SK-N-SH (cell line): ENCODE measurements at regions not wholly inside any gene's neighbourhood (a gene's known extent, or its start where the extent isn't known, plus 50 kb on each side); places are given as distances from the start of the nearest gene placed in this dataset.

ENCODE experiments used
- CTCF ChIA-PET: fragments of 300-600, 350-600 bp; formaldehyde crosslinking; extraction: SDS; loops from one replicate; lab custom pipeline; 2021; lab: Yijun Ruan, JAX
- POLR2A ChIA-PET: fragments of 350-600 bp; sonication (Branson Sonifier 250); formaldehyde crosslinking; extraction: SDS; loops from one replicate; lab custom pipeline; 2020; ENCODE audit warnings: antibody characterized with exemption, inconsistent platforms; lab: Yijun Ruan, JAX
- DNase-seq: peaks from one replicate; pipeline ENCODE4 v3.0.0; 2012
- H2AFZ ChIP-seq: fragments of 200-600 bp; sonication (generic); 2 replicates; pipeline ENCODE4 v1.8.1; 2016; ENCODE audit warnings: antibody characterized with exemption, mild to moderate bottlenecking, low read depth
- H3F3A ChIP-seq: fragments of 200-600 bp; sonication (generic); replicated peaks from 2 replicates; pipeline ENCODE3; 2016; ENCODE audit warnings: antibody characterized with exemption, mild to moderate bottlenecking; ENCODE audit not compliant: insufficient read depth
- H3K27ac ChIP-seq, 2 experiments: fragments of 200-500 bp in 1 of 2; fragments of 200-600 bp in 1 of 2; sonication (Bioruptor generic) in 1 of 2; sonication (generic), shearing (Covaris generic) in 1 of 2; 2 replicates each; pipeline versions ENCODE4 v1.5.1 to v1.6.1; 2014 to 2016; ENCODE audit warnings: low read depth in 2 of 2, inconsistent platforms in 1 of 2, low read length in 1 of 2, mild to moderate bottlenecking in 1 of 2, mixed read lengths in 1 of 2
- H3K27me3 ChIP-seq: fragments of 200-600 bp; sonication (generic), shearing (Covaris generic); 2 replicates; pipeline ENCODE4 v1.6.1; 2016; ENCODE audit warnings: mixed run types; ENCODE audit not compliant: insufficient read depth
- H3K36me3 ChIP-seq, 2 experiments: fragments of 200-500 bp in 1 of 2; fragments of 200-600 bp in 1 of 2; sonication (Bioruptor generic) in 1 of 2; sonication (generic) in 1 of 2; replicated peaks in 1 of 2; 2 replicates each; pipeline versions ENCODE3 to v1.5.1; 2014 to 2016; ENCODE audit warnings: low read length in 1 of 2, mild to moderate bottlenecking in 1 of 2; ENCODE audit not compliant: insufficient read depth in 2 of 2, control insufficient read depth in 1 of 2
- H3K4me1 ChIP-seq, 2 experiments: fragments of 200-500 bp in 1 of 2; fragments of 200-600 bp in 1 of 2; sonication (Bioruptor generic) in 1 of 2; sonication (generic), shearing (Covaris generic) in 1 of 2; 2 replicates each; pipeline versions ENCODE4 v1.5.1 to v1.6.1; 2014 to 2016; ENCODE audit warnings: low read depth in 1 of 2, low read length in 1 of 2, mixed run types in 1 of 2; ENCODE audit not compliant: insufficient read depth in 2 of 2, control insufficient read depth in 1 of 2
- H3K4me2 ChIP-seq: fragments of 200-600 bp; sonication (generic), shearing (Covaris generic); 2 replicates; pipeline ENCODE4 v1.6.1; 2017; ENCODE audit warnings: mixed run types
- H3K4me3 ChIP-seq, 2 experiments: fragments of 200-500 bp in 1 of 2; fragments of 200-600 bp in 1 of 2; sonication (Bioruptor generic) in 1 of 2; sonication (generic), shearing (Covaris generic) in 1 of 2; 2 replicates each; pipeline versions ENCODE4 v1.5.1 to v1.8.1; 2014 to 2016; ENCODE audit warnings: low read depth in 2 of 2, inconsistent platforms in 1 of 2, low read length in 1 of 2, mild to moderate bottlenecking in 1 of 2, mixed read lengths in 1 of 2, moderate library complexity in 1 of 2
- H3K79me2 ChIP-seq: fragments of 200-600 bp; sonication (generic); 2 replicates; pipeline ENCODE4 v1.8.1; 2017; ENCODE audit warnings: mild to moderate bottlenecking; ENCODE audit not compliant: insufficient read depth
- H3K9ac ChIP-seq: fragments of 200-600 bp; sonication (generic); 2 replicates; pipeline ENCODE4 v1.6.1; 2017; ENCODE audit warnings: mixed run types
- H3K9me2 ChIP-seq: fragments of 200-600 bp; sonication (generic); 2 replicates; pipeline ENCODE4 v1.6.1; 2017; ENCODE audit warnings: mixed run types
- H3K9me3 ChIP-seq: fragments of 200-600 bp; sonication (generic); 2 replicates; pipeline ENCODE4 v1.6.1; 2017; ENCODE audit warnings: mixed run types, mild to moderate bottlenecking, moderate library complexity
- H4K20me1 ChIP-seq: fragments of 200-600 bp; sonication (generic); 2 replicates; pipeline ENCODE4 v1.6.1; 2017; ENCODE audit warnings: mild to moderate bottlenecking, mixed run types; ENCODE audit not compliant: insufficient read depth
- CHD2 ChIP-seq: fragments of 150-350 bp; IDR thresholded peaks from 2 replicates; pipeline ENCODE4 v1.6.1; 2018; ENCODE audit warnings: low read length; ENCODE audit not compliant: partially characterized antibody
- ELF1 ChIP-seq: IDR thresholded peaks from 2 replicates; pipeline ENCODE4 v1.4.0; 2012
- EZH2phosphoT487 ChIP-seq: fragments of 200-600 bp; sonication (generic); IDR thresholded peaks from 2 replicates; pipeline ENCODE4 v1.6.1; 2017; ENCODE audit warnings: low read depth, mixed run types, mild to moderate bottlenecking, antibody characterized with exemption, moderate library complexity, borderline replicate concordance
- FOSL2 ChIP-seq: IDR thresholded peaks from 2 replicates; pipeline ENCODE4 v1.4.0; 2012; ENCODE audit warnings: low read depth, mild to moderate bottlenecking, moderate library complexity, borderline replicate concordance
- GATA2 ChIP-seq: sonication (generic); formaldehyde crosslinking; IDR thresholded peaks from 2 replicates; pipeline ENCODE4 v1.5.0; 2020; ENCODE audit warnings: mild to moderate bottlenecking, missing genetic modification reagents
- RAD21 ChIP-seq: IDR thresholded peaks from 2 replicates; pipeline ENCODE4 v1.6.1; 2012; ENCODE audit warnings: mild to moderate bottlenecking, low read length
- RXRA ChIP-seq: IDR thresholded peaks from 2 replicates; pipeline ENCODE4 v1.4.0; 2012; ENCODE audit warnings: low read depth, mild to moderate bottlenecking, borderline replicate concordance
- SIN3A ChIP-seq: IDR thresholded peaks from 2 replicates; pipeline ENCODE4 v1.6.1; 2012; ENCODE audit warnings: low read depth, mild to moderate bottlenecking, low read length, moderate library complexity, borderline replicate concordance
- SMC3 ChIP-seq: IDR thresholded peaks from 2 replicates; pipeline ENCODE4 v1.6.1; 2012; ENCODE audit warnings: low read depth, low read length, improper control_type of control experiment
- TAF1 ChIP-seq: IDR thresholded peaks from 2 replicates; pipeline ENCODE4 v1.6.1; 2012; ENCODE audit warnings: low read depth, mild to moderate bottlenecking, low read length, moderate library complexity, borderline replicate concordance
- TCF12 ChIP-seq: IDR thresholded peaks from 2 replicates; pipeline ENCODE4 v1.4.0; 2012
- YY1 ChIP-seq: IDR thresholded peaks from 2 replicates; pipeline ENCODE4 v1.4.0; 2012; ENCODE audit warnings: low read depth, mild to moderate bottlenecking
- WGBS: methylation state at CpG from one replicate; pipeline ENCODE4 v1.1.6; 2017; ENCODE audit warnings: low lambda C conversion rate; 5-methylcytosine and 5-hydroxymethylcytosine counted together
- TF ChIP-seq, protein P1 (sequence below): fragments of 150-350 bp; IDR thresholded peaks from 2 replicates; pipeline ENCODE4 v1.6.1; 2017; ENCODE audit warnings: antibody characterized with exemption, low read length, low read depth, borderline replicate concordance
- TF ChIP-seq, protein P2 (sequence below): IDR thresholded peaks from 2 replicates; pipeline ENCODE4 v1.4.0; 2012; ENCODE audit warnings: low read depth
- TF ChIP-seq, protein P3 (sequence below): fragments of 200-600 bp; sonication (generic); IDR thresholded peaks from 2 replicates; pipeline ENCODE4 v1.6.1; 2017; ENCODE audit warnings: antibody characterized with exemption, mild to moderate bottlenecking, moderate library complexity
- TF ChIP-seq, protein P4 (sequence below): IDR thresholded peaks from 2 replicates; pipeline ENCODE4 v1.4.0; 2012; ENCODE audit warnings: low read depth, borderline replicate concordance
- TF ChIP-seq, protein P5 (sequence below): IDR thresholded peaks from 2 replicates; pipeline ENCODE4 v1.6.1; 2012; ENCODE audit warnings: mild to moderate bottlenecking, low read depth, low read length, moderate library complexity

DNA sequence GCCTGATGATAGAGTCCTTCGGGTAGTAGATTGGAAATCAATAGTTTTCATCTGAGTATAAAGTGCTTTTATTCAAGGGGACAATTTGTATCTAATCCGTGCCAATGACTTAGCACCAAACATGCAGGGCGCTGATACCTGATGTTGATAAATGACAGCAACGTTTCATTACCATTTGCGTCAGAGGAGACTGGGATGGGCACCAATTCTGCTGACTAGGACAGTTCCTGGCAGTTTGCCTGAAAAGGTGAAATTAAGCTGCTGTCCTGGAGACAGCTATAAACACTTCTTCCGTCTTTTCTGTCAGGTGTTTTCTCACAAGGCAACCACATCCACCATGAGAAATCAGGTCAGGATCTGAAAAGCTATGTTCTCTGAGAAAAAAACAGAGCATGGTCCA, 1136.4 kb downstream of the TYW1 start (continued):
- TF ChIP-seq, protein P1, sequence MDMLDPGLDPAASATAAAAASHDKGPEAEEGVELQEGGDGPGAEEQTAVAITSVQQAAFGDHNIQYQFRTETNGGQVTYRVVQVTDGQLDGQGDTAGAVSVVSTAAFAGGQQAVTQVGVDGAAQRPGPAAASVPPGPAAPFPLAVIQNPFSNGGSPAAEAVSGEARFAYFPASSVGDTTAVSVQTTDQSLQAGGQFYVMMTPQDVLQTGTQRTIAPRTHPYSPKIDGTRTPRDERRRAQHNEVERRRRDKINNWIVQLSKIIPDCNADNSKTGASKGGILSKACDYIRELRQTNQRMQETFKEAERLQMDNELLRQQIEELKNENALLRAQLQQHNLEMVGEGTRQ, result no peak
- no peak for TF ChIP-seq CHD2
- no peak for TF ChIP-seq RXRA
- TF ChIP-seq TAF1, result no peak
- TF ChIP-seq YY1, result no peak
- no peak for TF ChIP-seq RAD21
- no peak for TF ChIP-seq ELF1
- TF ChIP-seq, protein P2, sequence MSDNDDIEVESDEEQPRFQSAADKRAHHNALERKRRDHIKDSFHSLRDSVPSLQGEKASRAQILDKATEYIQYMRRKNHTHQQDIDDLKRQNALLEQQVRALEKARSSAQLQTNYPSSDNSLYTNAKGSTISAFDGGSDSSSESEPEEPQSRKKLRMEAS, result no peak

DNA sequence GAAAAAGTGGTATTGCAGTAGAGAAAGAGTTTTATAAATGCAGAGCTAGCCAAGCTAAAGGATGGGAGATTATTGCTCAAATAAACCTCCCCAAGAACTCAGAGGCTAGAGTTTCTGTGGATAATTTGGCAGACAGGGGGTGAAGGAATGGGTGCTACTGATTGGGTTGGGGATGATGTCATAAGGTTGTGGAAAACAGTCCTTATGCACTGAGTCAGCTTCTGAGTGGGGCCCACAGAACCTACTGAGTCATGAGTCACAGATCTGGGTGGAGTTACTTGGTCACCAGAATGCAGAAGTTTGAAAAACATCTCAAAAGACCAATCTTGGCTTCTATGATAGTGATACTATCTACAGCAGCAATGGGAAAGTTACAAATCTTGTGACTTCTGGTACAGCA, 1146.7 kb downstream of the TYW1 start:
- Histone ChIP-seq H3K9ac (no peak overlapping the region), H3K27me3 (no peaks in the 10 kb centered on the region), H2AFZ (no peak overlapping the region), H3F3A (no peaks in the 10 kb centered on the region), H3K79me2 (no peaks in the 10 kb centered on the region), H3K4me1 (peaks cover 0 to 14% of the 10 kb centered on the region in 2 experiments; a peak in 2 of 4 replicates), H3K9me3 (peaks cover 7% of the 10 kb centered on the region; the same call in 1 of the 2 replicates), H3K4me2 (no peak overlapping the region), H3K4me3 (no peak overlapping the region; a peak in 1 of 4 replicates), H3K36me3 (no peaks in the 10 kb centered on the region), H3K9me2 (no peaks in the 10 kb centered on the region), H4K20me1 (no peaks in the 10 kb centered on the region), H3K27ac (no peak overlapping the region)
- no peak for TF ChIP-seq FOSL2
- TF ChIP-seq TCF12, result no peak
- TF ChIP-seq CHD2, result no peak
- TF ChIP-seq, protein P3, sequence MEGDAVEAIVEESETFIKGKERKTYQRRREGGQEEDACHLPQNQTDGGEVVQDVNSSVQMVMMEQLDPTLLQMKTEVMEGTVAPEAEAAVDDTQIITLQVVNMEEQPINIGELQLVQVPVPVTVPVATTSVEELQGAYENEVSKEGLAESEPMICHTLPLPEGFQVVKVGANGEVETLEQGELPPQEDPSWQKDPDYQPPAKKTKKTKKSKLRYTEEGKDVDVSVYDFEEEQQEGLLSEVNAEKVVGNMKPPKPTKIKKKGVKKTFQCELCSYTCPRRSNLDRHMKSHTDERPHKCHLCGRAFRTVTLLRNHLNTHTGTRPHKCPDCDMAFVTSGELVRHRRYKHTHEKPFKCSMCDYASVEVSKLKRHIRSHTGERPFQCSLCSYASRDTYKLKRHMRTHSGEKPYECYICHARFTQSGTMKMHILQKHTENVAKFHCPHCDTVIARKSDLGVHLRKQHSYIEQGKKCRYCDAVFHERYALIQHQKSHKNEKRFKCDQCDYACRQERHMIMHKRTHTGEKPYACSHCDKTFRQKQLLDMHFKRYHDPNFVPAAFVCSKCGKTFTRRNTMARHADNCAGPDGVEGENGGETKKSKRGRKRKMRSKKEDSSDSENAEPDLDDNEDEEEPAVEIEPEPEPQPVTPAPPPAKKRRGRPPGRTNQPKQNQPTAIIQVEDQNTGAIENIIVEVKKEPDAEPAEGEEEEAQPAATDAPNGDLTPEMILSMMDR, result no peak
- no peak for TF ChIP-seq RXRA
- TF ChIP-seq SMC3, result no peak
- TF ChIP-seq EZH2phosphoT487, result no peak
- DNase-seq, result no peak
- CTCF ChIA-PET, result interaction anchor here (1.4 to 1.5 kb wide), 2 partner anchors 21 to 34 kb away, joined by 3 to 4 read pairs; no protein-coding TSS in a partner anchor
- POLR2A ChIA-PET, result no interaction called here

DNA sequence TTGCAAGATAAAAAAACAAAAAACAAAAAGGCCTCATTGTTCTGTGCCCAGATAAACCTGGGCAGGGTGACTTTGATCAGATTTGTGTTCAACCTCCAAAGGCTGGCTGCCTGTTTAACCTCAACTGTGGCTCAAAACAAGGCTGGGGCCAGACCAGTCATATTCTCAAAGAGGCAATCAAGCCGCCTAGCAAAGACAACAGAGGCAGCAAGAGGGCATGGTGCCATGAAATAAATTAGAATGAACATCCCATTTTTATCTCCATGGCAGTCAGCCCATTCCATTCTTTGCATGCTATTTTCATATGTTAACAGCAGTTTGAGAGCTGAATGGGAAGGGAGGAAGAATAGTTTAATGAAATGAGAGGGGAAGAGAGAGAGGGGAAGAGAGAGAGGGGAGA, 1150.3 kb downstream of the TYW1 start:
- ChIA-PET CTCF (interaction anchor here (0.6 to 2.0 kb wide), 8 partner anchors 12 to 769 kb away, joined by 3 to 7 read pairs (median 4); no protein-coding TSS in a partner anchor), POLR2A (no interaction called here)
- Histone ChIP-seq H3K4me2 (no peak overlapping the region), H3K36me3 (no peaks in the 10 kb centered on the region), H3K27ac (peak overlapping the region in 1 of 2 experiments; percentile 91; a peak in 2 of 4 replicates), H3K4me3 (no peak overlapping the region), H3K9me3 (no peaks in the 10 kb centered on the region), H3F3A (no peaks in the 10 kb centered on the region), H4K20me1 (no peaks in the 10 kb centered on the region), H3K9ac (no peak overlapping the region), H3K9me2 (no peaks in the 10 kb centered on the region), H2AFZ (no peak overlapping the region), H3K79me2 (no peaks in the 10 kb centered on the region), H3K4me1 (peaks cover 0 to 15% of the 10 kb centered on the region in 2 experiments; a peak in 2 of 4 replicates), H3K27me3 (no peaks in the 10 kb centered on the region)
- DNase-seq, result peak; percentile 78
- 0% methylated on average over 1 of the region's 1 CpG for WGBS
- TF ChIP-seq, protein P4, sequence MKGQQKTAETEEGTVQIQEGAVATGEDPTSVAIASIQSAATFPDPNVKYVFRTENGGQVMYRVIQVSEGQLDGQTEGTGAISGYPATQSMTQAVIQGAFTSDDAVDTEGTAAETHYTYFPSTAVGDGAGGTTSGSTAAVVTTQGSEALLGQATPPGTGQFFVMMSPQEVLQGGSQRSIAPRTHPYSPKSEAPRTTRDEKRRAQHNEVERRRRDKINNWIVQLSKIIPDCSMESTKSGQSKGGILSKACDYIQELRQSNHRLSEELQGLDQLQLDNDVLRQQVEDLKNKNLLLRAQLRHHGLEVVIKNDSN, result no peak
- TF ChIP-seq SMC3, result no peak
- peak; percentile 38 for TF ChIP-seq RAD21
- TF ChIP-seq YY1, result no peak
- no peak for TF ChIP-seq SIN3A
- TF ChIP-seq, protein P1, result no peak
- TF ChIP-seq, protein P5, sequence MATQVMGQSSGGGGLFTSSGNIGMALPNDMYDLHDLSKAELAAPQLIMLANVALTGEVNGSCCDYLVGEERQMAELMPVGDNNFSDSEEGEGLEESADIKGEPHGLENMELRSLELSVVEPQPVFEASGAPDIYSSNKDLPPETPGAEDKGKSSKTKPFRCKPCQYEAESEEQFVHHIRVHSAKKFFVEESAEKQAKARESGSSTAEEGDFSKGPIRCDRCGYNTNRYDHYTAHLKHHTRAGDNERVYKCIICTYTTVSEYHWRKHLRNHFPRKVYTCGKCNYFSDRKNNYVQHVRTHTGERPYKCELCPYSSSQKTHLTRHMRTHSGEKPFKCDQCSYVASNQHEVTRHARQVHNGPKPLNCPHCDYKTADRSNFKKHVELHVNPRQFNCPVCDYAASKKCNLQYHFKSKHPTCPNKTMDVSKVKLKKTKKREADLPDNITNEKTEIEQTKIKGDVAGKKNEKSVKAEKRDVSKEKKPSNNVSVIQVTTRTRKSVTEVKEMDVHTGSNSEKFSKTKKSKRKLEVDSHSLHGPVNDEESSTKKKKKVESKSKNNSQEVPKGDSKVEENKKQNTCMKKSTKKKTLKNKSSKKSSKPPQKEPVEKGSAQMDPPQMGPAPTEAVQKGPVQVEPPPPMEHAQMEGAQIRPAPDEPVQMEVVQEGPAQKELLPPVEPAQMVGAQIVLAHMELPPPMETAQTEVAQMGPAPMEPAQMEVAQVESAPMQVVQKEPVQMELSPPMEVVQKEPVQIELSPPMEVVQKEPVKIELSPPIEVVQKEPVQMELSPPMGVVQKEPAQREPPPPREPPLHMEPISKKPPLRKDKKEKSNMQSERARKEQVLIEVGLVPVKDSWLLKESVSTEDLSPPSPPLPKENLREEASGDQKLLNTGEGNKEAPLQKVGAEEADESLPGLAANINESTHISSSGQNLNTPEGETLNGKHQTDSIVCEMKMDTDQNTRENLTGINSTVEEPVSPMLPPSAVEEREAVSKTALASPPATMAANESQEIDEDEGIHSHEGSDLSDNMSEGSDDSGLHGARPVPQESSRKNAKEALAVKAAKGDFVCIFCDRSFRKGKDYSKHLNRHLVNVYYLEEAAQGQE, result no peak
- TF ChIP-seq GATA2 (CRISPR knock-in tag), result peak; percentile 97
- TF ChIP-seq TAF1, result no peak
